Lower leg skin (tissue), 3 donors: ENCODE measurements at regions not wholly inside any gene's neighbourhood (a gene's known extent, or its start where the extent isn't known, plus 50 kb on each side); places are given as distances from the start of the nearest gene placed in this dataset.

Experiments
- CTCF ChIP-seq, 3 donors: fragments of 450-650 bp; IDR thresholded peaks; one replicate each; pipeline ENCODE4 v1.5.1; 2016; ENCODE audit warnings: antibody characterized with exemption in 3 of 3, mild to moderate bottlenecking in 3 of 3, moderate library complexity in 2 of 3
- POLR2A ChIP-seq, 2 donors: fragments of 450-650 bp; IDR thresholded peaks; one replicate each; pipeline ENCODE4 v1.6.1; 2016 to 2017; ENCODE audit warnings: antibody characterized with exemption in 2 of 2, mild to moderate bottlenecking in 1 of 2, moderate library complexity in 1 of 2

GRCh38 chr6:102405860-102406259 lies 1012.4 kb downstream of the GRIK2 start:
- TF ChIP-seq CTCF (IDR thresholded peaks at IDR 0.05) (no peak), POLR2A (IDR thresholded peaks at IDR 0.05) (no peak)
